ENCODE measurements at regions not wholly inside any gene's neighbourhood (a gene's known extent, or its start where the extent isn't known, plus 50 kb on each side); places are given as distances from the start of the nearest gene placed in this dataset.

DNA sequence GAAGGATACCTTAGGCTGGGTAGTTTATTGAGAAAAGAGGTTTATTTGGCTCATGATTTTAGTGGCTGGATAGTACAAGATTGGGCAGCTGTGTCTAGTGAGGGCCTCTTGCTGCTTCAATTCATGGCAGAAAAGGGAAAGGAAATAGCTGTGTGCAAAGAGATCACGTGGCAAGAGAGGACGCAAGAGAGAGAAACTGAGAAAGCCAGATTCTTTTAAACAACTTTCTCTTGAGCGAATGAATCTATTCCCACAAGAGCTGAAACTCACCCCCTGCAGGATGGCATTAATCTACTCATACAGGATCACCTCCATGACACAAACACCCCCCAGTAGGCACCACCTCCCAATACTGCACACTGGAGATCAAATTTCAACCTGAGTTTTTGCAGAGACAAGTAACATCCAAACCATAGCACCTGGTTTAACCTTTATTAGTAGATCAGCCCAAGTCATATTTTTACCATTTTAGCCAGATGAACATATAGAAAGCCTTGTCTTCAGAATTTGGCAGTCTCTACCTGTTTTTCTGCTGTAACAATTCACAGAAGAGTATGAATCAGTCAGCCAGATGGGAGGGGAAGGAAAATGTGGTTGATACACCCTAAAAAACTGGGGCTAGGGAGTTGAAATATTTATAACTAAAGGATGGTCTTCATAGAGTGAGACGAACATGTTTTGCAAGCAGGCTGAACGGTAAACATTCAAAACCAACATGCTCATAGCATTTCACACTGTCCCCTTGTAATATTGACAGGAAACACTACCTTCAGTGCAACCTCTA, 73.9 kb upstream of the NCKAP5 start:
- H3T11ph ChIP-seq (ENCODE audit: low read length) = no peak overlapping the region
- H3K9me3 ChIP-seq (ENCODE audit: control insufficient read depth, low read depth, low read length) = no peaks in the 10 kb centered on the region
- Mint-ChIP-seq H3K4me1 (peaks cover 19 to 25% of the 10 kb centered on the region in 2 experiments), H3K9me3 (no peaks in the 10 kb centered on the region), H3K4me3 (no peak overlapping the region), H3K27me3 (ENCODE audit: low read depth) (no peaks in the 10 kb centered on the region), H3K36me3 (ENCODE audit: insufficient read depth in 1 of 3, low read depth in 3 of 3) (no peaks in the 10 kb centered on the region), H3K27ac (peak overlapping the region in 1 of 3 experiments; percentile 37; a peak in 2 of 7 replicates)
- no peaks in the 10 kb centered on the region for H3K79me1 ChIP-seq (ENCODE audit: insufficient read depth, low read depth, low read length, poor library complexity, severe bottlenecking)
- H3K23me2 ChIP-seq (ENCODE audit: insufficient read length, low read depth, low read length, poor library complexity, severe bottlenecking) = no peaks in the 10 kb centered on the region
- TF ChIP-seq, protein P1, sequence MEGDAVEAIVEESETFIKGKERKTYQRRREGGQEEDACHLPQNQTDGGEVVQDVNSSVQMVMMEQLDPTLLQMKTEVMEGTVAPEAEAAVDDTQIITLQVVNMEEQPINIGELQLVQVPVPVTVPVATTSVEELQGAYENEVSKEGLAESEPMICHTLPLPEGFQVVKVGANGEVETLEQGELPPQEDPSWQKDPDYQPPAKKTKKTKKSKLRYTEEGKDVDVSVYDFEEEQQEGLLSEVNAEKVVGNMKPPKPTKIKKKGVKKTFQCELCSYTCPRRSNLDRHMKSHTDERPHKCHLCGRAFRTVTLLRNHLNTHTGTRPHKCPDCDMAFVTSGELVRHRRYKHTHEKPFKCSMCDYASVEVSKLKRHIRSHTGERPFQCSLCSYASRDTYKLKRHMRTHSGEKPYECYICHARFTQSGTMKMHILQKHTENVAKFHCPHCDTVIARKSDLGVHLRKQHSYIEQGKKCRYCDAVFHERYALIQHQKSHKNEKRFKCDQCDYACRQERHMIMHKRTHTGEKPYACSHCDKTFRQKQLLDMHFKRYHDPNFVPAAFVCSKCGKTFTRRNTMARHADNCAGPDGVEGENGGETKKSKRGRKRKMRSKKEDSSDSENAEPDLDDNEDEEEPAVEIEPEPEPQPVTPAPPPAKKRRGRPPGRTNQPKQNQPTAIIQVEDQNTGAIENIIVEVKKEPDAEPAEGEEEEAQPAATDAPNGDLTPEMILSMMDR (conservative IDR thresholded peaks at IDR 0.05) = no peak; the same call in 2 of the 3 replicates
- H2BK5ac ChIP-seq (ENCODE audit: insufficient read length, low read length) = no peak overlapping the region
- H3K4ac ChIP-seq (ENCODE audit: low read depth, low read length) = no peak overlapping the region
- H3K4me1 ChIP-seq (ENCODE audit: insufficient read depth, low read length) = peaks cover 9% of the 10 kb centered on the region; the same call in 1 of the 2 replicates
- no peak overlapping the region for H3K27ac ChIP-seq (ENCODE audit: insufficient read length, low read depth, low read length)
- no peak for DNase-seq
- H2BK15ac ChIP-seq (ENCODE audit: low read depth, low read length) = no peak overlapping the region
- no CpG with 5 or more reads among the region's 5 CpGs for WGBS (ENCODE audit: extremely low coverage, insufficient read length, low lambda C conversion rate)
- no peak overlapping the region for H3K9ac ChIP-seq (ENCODE audit: extremely low read depth, insufficient read length, low read length)
- H3K56ac ChIP-seq (ENCODE audit: insufficient read length, low read depth, low read length) = no peak overlapping the region
- no peaks in the 10 kb centered on the region for H3K79me2 ChIP-seq (ENCODE audit: insufficient read depth, low read length)
- no peak overlapping the region for H4K8ac ChIP-seq (replicated peaks; ENCODE audit: insufficient read length, low read depth, low read length)
- H4K91ac ChIP-seq (ENCODE audit: insufficient read length, low read depth, low read length) = no peak overlapping the region
- no peak overlapping the region for H2AK5ac ChIP-seq (ENCODE audit: insufficient read length, low read length)
- H4K20me1 ChIP-seq (ENCODE audit: control insufficient read depth, insufficient read depth, insufficient read length) = no peaks in the 10 kb centered on the region
- no peak overlapping the region for H2BK12ac ChIP-seq (ENCODE audit: insufficient read length, low read depth, low read length)
- no peak overlapping the region for H3K4me2 ChIP-seq (ENCODE audit: insufficient read depth, insufficient read length, low read length)
- no peak overlapping the region for H2AFZ ChIP-seq (ENCODE audit: low read length)
- no peaks in the 10 kb centered on the region for H3K27me3 ChIP-seq (ENCODE audit: insufficient read depth, low read length)
- H3K23ac ChIP-seq (ENCODE audit: insufficient read length, low read depth, low read length) = no peak overlapping the region
- H2BK120ac ChIP-seq (ENCODE audit: low read depth, low read length, poor library complexity, severe bottlenecking) = no peak overlapping the region
- no peak overlapping the region for H3K14ac ChIP-seq (ENCODE audit: insufficient read depth, low read length)
- no peak overlapping the region for H2BK20ac ChIP-seq (ENCODE audit: low read depth, low read length, poor library complexity, severe bottlenecking)
- no peak overlapping the region for H3K18ac ChIP-seq (ENCODE audit: insufficient read length, low read depth, low read length)
- H4K5ac ChIP-seq (ENCODE audit: insufficient read length, low read depth, low read length) = no peak overlapping the region
